ENCODE measurements at regions not wholly inside any gene's neighbourhood (a gene's known extent, or its start where the extent isn't known, plus 50 kb on each side); places are given as distances from the start of the nearest gene placed in this dataset.

GRCh38 chr10:21181451-21181850 lies 284.3 kb upstream of the NEBL start:
- TF ChIP-seq CTCF (IDR thresholded peaks at IDR 0.05) = no peak
- no peak for TF ChIP-seq POLR2AphosphoS5 (IDR thresholded peaks at IDR 0.05)
- no peak for TF ChIP-seq POLR2A (IDR thresholded peaks at IDR 0.05)
